ENCODE measurements at regions not wholly inside any gene's neighbourhood (a gene's known extent, or its start where the extent isn't known, plus 50 kb on each side); places are given as distances from the start of the nearest gene placed in this dataset.
A peak's percentile ranks its signal among the peaks of the same experiment; 100 is the strongest.

DNA sequence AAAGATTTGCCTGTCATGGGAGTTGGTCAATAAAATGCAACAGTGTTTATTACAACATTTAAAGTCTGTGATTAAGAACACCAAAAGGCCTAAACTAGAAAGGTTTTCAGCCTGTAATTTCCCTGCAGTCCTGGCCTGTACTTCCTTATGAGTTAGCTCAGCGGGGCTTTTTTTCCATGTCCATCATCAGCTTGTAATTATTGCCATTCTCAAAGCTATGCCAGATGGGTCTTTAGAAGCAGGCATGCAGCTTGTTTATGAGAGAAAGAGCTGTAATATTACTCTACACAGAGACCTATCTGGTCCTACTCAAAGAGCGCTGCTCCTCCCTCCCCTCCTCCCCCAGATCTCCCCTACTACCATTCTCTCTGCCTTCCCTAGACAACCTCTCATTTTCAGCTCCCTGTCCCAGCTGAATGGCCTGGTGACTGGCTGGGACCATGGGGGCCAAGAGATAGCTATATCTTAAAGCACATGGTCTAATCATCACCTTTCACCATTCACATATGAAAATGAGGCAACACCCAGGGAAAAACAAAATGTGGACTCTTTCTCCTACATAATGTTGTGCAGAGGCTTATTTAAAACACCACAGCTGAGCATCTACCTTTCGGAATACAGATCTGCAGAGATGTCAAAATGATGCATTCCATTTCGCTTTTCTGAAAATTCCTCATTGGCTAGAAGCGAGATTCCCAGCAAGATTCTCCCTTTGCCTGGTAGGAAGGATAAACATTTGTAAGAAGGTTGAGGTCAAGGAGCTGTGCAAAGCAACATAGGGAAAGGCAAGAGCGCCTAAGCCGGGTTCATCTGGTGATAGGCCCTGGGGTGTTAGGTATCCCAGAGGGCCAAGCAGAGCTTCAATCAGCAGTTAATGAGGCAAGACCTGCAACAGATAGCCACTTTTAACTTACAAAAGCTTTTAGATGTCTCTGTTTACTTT lies 209.7 kb upstream of the CDKN3 start:
- Histone ChIP-seq H3K27ac (no peak overlapping the region), H3K36me3 (no peaks in the 10 kb centered on the region), H3K27me3 (no peaks in the 10 kb centered on the region), H3K4me1 (no peaks in the 10 kb centered on the region), H3K4me3 (no peak overlapping the region), H3K9me3 (no peaks in the 10 kb centered on the region)
- TF ChIP-seq CTCF (IDR thresholded peaks at IDR 0.05) (no peak), POLR2A (IDR thresholded peaks at IDR 0.05) (no peak)
- intact Hi-C loops (cut with DNase I; ENCODE audit: low total_unique reads) = no loop called here
- DNase-seq (ENCODE audit: low spot score in 2 of 2) = no peak

DNA sequence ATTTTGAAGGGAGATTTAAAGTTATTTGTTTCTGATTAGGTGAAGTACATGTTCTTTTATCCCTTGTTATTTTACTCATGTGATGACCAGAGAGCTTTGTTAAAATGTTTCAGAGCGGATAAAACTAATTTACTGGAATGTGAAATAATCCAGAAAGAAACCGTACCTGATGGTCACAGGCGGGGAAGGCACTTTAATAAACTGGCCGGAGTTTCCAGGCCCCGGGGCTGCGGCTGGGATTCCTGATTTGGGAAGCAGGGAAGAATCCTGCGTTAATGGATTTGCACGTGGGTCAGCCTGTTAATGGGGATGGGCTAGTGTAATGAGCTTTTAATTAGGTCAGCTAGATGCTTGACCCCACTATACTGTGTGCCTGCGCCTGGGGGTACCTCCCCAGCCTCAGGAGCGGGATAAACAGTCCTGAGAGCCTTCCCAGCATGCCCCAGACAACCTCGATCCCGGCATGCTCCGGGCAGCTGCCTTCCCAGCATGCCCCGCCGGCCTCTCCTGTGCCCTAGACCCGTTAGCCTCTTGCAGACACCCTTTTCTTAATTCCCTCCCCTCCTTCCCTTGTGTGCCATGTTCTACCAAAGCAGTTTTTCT lies 208.6 kb upstream of the CDKN3 start:
- H3K27ac ChIP-seq = no peak overlapping the region
- intact Hi-C loops (cut with DNase I; ENCODE audit: low total_unique reads) = no loop called here
- TF ChIP-seq POLR2AphosphoS5 (IDR thresholded peaks at IDR 0.05) (no peak), POLR2A (IDR thresholded peaks at IDR 0.05) (no peak), CTCF (IDR thresholded peaks at IDR 0.05) (no peak)
- no peaks in the 10 kb centered on the region for H3K9me3 ChIP-seq
- no peaks in the 10 kb centered on the region for H3K4me1 ChIP-seq
- no peaks in the 10 kb centered on the region for H3K27me3 ChIP-seq
- no peak for DNase-seq (ENCODE audit: low spot score in 2 of 2)
- H3K4me3 ChIP-seq = no peak overlapping the region
- no peaks in the 10 kb centered on the region for H3K36me3 ChIP-seq

DNA sequence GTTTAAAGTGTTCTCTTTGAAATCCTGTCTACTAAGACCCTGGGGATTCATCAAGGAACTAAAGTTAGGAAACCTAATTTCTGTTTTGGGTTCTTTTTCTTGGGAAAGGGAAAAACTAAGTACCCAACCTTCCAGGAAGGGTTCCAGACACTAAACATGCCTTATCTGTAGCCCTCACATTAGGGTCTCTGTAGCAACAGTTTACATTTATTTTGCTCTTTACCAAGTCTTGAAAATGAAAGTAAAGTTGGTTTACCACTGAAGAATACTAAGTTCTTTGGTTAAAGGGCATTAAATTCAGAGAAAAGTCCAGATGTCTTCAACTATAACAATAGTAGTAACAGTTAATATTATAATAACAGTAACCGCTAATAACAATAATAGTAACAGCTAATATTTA lies 207.5 kb upstream of the CDKN3 start:
- intact Hi-C loops (cut with DNase I; ENCODE audit: low total_unique reads) = no loop called here
- DNase-seq (ENCODE audit: low spot score in 2 of 2) = no peak
- no peak overlapping the region for H3K4me3 ChIP-seq

GRCh38 chr14:54189748-54190354 lies 207.0 kb upstream of the CDKN3 start:
- intact Hi-C loops (cut with DNase I; ENCODE audit: low total_unique reads) = no loop called here
- DNase-seq (ENCODE audit: low spot score in 2 of 2) = no peak
- H3K27ac ChIP-seq = peak overlapping the region in 1 of 2 donors; percentile 34
- H3K4me3 ChIP-seq = no peak overlapping the region
- TF ChIP-seq POLR2AphosphoS5 (IDR thresholded peaks at IDR 0.05) = no peak
- TF ChIP-seq CTCF (IDR thresholded peaks at IDR 0.05) = no peak
- TF ChIP-seq POLR2A (IDR thresholded peaks at IDR 0.05) = no peak
- H3K36me3 ChIP-seq = no peaks in the 10 kb centered on the region
- H3K9me3 ChIP-seq = no peaks in the 10 kb centered on the region
- no peaks in the 10 kb centered on the region for H3K4me1 ChIP-seq
- H3K27me3 ChIP-seq = no peaks in the 10 kb centered on the region

More for the DNA sequence above, 207.5 kb upstream of the CDKN3 start:
- H3K9me3 ChIP-seq = no peaks in the 10 kb centered on the region
- TF ChIP-seq CTCF (IDR thresholded peaks at IDR 0.05) (no peak), POLR2AphosphoS5 (IDR thresholded peaks at IDR 0.05) (no peak), POLR2A (IDR thresholded peaks at IDR 0.05) (no peak)
- H3K27ac ChIP-seq = peak overlapping the region in 1 of 2 donors; percentile 34
- H3K36me3 ChIP-seq = no peaks in the 10 kb centered on the region
- H3K4me1 ChIP-seq = no peaks in the 10 kb centered on the region
- H3K27me3 ChIP-seq = no peaks in the 10 kb centered on the region

- no peaks in the 10 kb centered on the region for H3K27me3 ChIP-seq
- no peaks in the 10 kb centered on the region for H3K36me3 ChIP-seq
- no peaks in the 10 kb centered on the region for H3K9me3 ChIP-seq
- no peaks in the 10 kb centered on the region for H3K4me1 ChIP-seq
- no peak overlapping the region for H3K4me3 ChIP-seq
- no peak overlapping the region for H3K27ac ChIP-seq
- intact Hi-C loops (cut with DNase I; ENCODE audit: low total_unique reads) = no loop called here
- DNase-seq (ENCODE audit: low spot score in 2 of 2) = no peak
- TF ChIP-seq CTCF (IDR thresholded peaks at IDR 0.05) (no peak), POLR2AphosphoS5 (IDR thresholded peaks at IDR 0.05) (no peak), POLR2A (IDR thresholded peaks at IDR 0.05) (no peak)
These were observed 205.0 kb upstream of the CDKN3 start for GRCh38 chr14:54191846-54192245.
